WTC11 (cell line): ENCODE measurements at regions not wholly inside any gene's neighbourhood (a gene's known extent, or its start where the extent isn't known, plus 50 kb on each side); places are given as distances from the start of the nearest gene placed in this dataset.

Experiments
- ATAC-seq: fragments of 200-7000 bp; cut with Tn5 transposase; 2 replicates; pipeline ENCODE4 v1.10.0; 2021; ENCODE audit warnings: mild to moderate bottlenecking, moderate library complexity
- CTCF ChIA-PET: fragments of 300-600 bp; sonication (Branson Sonifier 250); formaldehyde crosslinking; loops from one replicate; lab custom pipeline; 2021; ENCODE audit warnings: antibody characterized with exemption; lab: Charles Lee
- POLR2A ChIA-PET: fragments of 350-600 bp; sonication (Branson Sonifier 250); formaldehyde crosslinking; loops from one replicate; lab custom pipeline; 2021; ENCODE audit warnings: antibody characterized with exemption; lab: Charles Lee
- DNase-seq: peaks from one replicate; pipeline ENCODE4 v3.0.0; 2021; ENCODE audit warnings: low spot score
- H3K27ac Mint-ChIP-seq: 2 replicates; pipeline ENCODE4 v1.8.0; 2021; ENCODE audit warnings: mixed read lengths
- H3K27me3 Mint-ChIP-seq: 2 replicates; pipeline ENCODE4 v1.8.0; 2021; ENCODE audit warnings: low read depth, mild to moderate bottlenecking, moderate library complexity, mixed read lengths
- H3K36me3 Mint-ChIP-seq: 2 replicates; pipeline ENCODE4 v1.8.0; 2021; ENCODE audit warnings: mixed read lengths
- H3K4me1 Mint-ChIP-seq: 2 replicates; pipeline ENCODE4 v1.8.0; 2022; ENCODE audit warnings: mixed read lengths
- H3K4me3 Mint-ChIP-seq: 2 replicates; pipeline ENCODE4 v1.8.0; 2021; ENCODE audit warnings: mild to moderate bottlenecking, moderate library complexity, mixed read lengths
- H3K9me3 Mint-ChIP-seq: 2 replicates; pipeline ENCODE4 v1.8.0; 2021; ENCODE audit warnings: mixed read lengths
- ATF1 ChIP-seq: sonication (generic); formaldehyde crosslinking; IDR thresholded peaks from 2 replicates; pipeline ENCODE4 v1.8.1; 2023; ENCODE audit warnings: mild to moderate bottlenecking, moderate library complexity, missing genetic modification reagents
- CREB1 ChIP-seq: sonication (generic); formaldehyde crosslinking; IDR thresholded peaks from 2 replicates; pipeline ENCODE4 v1.8.0; 2023; ENCODE audit warnings: mild to moderate bottlenecking, missing genetic modification reagents
- FOXJ3 ChIP-seq: sonication (generic); formaldehyde crosslinking; IDR thresholded peaks from 2 replicates; pipeline ENCODE4 v1.9.0; 2021; ENCODE audit warnings: missing genetic modification reagents, mild to moderate bottlenecking, borderline replicate concordance
- FOXP4 ChIP-seq: sonication (generic); formaldehyde crosslinking; IDR thresholded peaks from 2 replicates; pipeline ENCODE4 v1.8.0; 2022; ENCODE audit warnings: mild to moderate bottlenecking, missing genetic modification reagents
- GRHL2 ChIP-seq: fragments of 250-450 bp; sonication (Bioruptor Pico); IDR thresholded peaks from 2 replicates; pipeline ENCODE4 v1.8.0; 2022; ENCODE audit warnings: mild to moderate bottlenecking, moderate library complexity; ENCODE audit not compliant: insufficient replicate concordance, severe bottlenecking
- MXD4 ChIP-seq: fragments of 250-450 bp; sonication (Bioruptor Pico); IDR thresholded peaks from 2 replicates; pipeline ENCODE4 v1.8.0; 2021; ENCODE audit warnings: mild to moderate bottlenecking, moderate library complexity, borderline replicate concordance
- NFATC4 ChIP-seq: fragments of 250-450 bp; sonication (Bioruptor Pico); IDR thresholded peaks from 2 replicates; pipeline ENCODE4 v1.9.0; 2021; ENCODE audit warnings: mild to moderate bottlenecking
- NR1H2 ChIP-seq: sonication (generic); formaldehyde crosslinking; IDR thresholded peaks from 2 replicates; pipeline ENCODE4 v1.9.0; 2021; ENCODE audit warnings: mild to moderate bottlenecking, moderate library complexity, missing genetic modification reagents
- TP53 ChIP-seq: sonication (generic); formaldehyde crosslinking; IDR thresholded peaks from 2 replicates; pipeline ENCODE4 v1.8.1; 2023; ENCODE audit warnings: mild to moderate bottlenecking, missing genetic modification reagents
- ZBTB21 ChIP-seq: sonication (generic); formaldehyde crosslinking; IDR thresholded peaks from 2 replicates; pipeline ENCODE4 v1.8.1; 2023; ENCODE audit warnings: mild to moderate bottlenecking, missing genetic modification reagents, borderline replicate concordance
- ZBTB43 ChIP-seq: sonication (generic); formaldehyde crosslinking; IDR thresholded peaks from 2 replicates; pipeline ENCODE4 v1.8.1; 2023; ENCODE audit warnings: mild to moderate bottlenecking, missing genetic modification reagents
- ZNF138 ChIP-seq: sonication (generic); formaldehyde crosslinking; conservative IDR thresholded peaks from 2 replicates; pipeline ENCODE4 v1.8.1; 2022; ENCODE audit warnings: mild to moderate bottlenecking, moderate library complexity, missing genetic modification reagents
- ZNF671 ChIP-seq: fragments of 250-450 bp; sonication (Bioruptor Pico); IDR thresholded peaks from 2 replicates; pipeline ENCODE4 v1.8.0; 2021; ENCODE audit warnings: mild to moderate bottlenecking
- TF ChIP-seq, protein P1 (sequence below): fragments of 250-450 bp; sonication (Bioruptor Pico); conservative IDR thresholded peaks from 2 replicates; pipeline ENCODE4 v1.9.0; 2021; ENCODE audit warnings: mild to moderate bottlenecking
- TF ChIP-seq, protein P2 (sequence below): sonication (generic); formaldehyde crosslinking; IDR thresholded peaks from 2 replicates; pipeline ENCODE4 v1.8.1; 2023; ENCODE audit warnings: mild to moderate bottlenecking, moderate library complexity, missing genetic modification reagents

- no peak for TF ChIP-seq ZBTB43 (CRISPR knock-in tag)
- TF ChIP-seq, all 79 proteins: peak for 0
These were observed 243.5 kb upstream of the PREP start (continued) for GRCh38 chr6:105646391-105646867.

GRCh38 chr6:105645958-105646357 is 243.1 kb upstream of the PREP start:
- Mint-ChIP-seq H3K9me3 (0 out of 2 replicates have a peak, but pooled peaks cover 4% of the 10 kb centered on the region), H3K27ac (no peak overlapping the region), H3K27me3 (no peaks in the 10 kb centered on the region), H3K4me3 (no peak overlapping the region), H3K36me3 (no peaks in the 10 kb centered on the region), H3K4me1 (peaks cover 16% of the 10 kb centered on the region)
- POLR2A ChIA-PET = no interaction called here
- CTCF ChIA-PET = no interaction called here
- ATAC-seq (no peak), DNase-seq (no peak)
- TF ChIP-seq ZBTB21 (CRISPR knock-in tag) = no peak
- no peak for TF ChIP-seq TP53 (CRISPR knock-in tag)
- no peak for TF ChIP-seq ZNF138 (CRISPR knock-in tag)
- no peak for TF ChIP-seq ZNF671 (CRISPR knock-in tag)
- no peak for TF ChIP-seq GRHL2 (CRISPR knock-in tag)
- TF ChIP-seq, protein P1, sequence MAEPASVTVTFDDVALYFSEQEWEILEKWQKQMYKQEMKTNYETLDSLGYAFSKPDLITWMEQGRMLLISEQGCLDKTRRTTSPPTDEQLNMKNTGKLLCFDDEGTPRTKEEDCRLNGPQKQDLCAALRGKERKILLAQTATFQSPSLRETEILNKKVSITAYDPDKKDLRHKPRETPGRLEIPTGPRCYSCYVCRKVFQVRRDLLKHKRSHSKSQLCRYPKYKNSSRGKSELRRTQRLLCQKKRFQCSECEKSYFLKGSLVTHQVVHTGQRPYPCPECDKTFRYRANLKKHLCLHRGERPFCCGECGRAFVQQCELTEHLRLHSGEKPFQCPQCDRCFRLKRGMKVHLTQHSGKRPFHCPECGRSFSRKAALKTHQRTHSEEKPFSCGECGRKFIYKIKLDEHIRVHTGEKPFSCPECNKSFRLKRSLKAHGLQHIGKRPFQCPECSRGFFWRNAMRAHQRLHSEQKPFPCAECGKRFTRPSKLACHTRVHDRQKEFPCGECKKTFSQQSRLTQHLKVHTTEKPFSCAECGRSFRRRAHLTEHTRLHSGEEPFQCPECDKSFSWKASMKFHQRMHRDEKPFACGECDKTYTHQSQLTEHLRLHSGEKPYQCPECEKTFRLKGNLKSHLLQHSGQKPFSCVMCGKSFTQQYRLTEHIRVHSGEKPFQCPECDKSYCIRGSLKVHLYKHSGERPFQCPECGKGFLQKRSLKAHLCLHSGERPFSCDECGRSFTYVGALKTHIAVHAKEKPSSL (CRISPR knock-in tag) = no peak
- TF ChIP-seq CREB1 (CRISPR knock-in tag) = no peak
- no peak for TF ChIP-seq FOXP4 (CRISPR knock-in tag)
- no peak for TF ChIP-seq MXD4

DNA sequence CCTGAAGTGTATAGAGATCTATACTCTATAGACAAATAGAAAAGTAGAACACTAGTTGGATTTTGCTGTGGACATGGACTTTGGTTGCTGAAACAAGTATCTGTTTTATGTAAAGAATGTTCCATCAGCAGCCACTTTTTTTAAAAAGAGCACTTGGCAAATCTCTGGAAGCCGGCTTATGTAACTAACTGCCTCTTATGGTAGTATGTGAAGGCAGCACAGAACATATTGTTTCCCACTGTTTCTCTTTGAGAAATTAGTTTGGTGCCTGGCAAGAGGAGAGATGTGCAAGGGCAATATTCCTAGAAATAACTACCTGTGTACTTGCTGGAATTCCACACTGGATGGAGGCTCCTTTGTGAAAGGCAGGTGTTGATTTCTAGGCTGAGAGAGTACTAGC is 242.3 kb upstream of the PREP start:
- no peak for DNase-seq
- Mint-ChIP-seq H3K9me3 (0 out of 2 replicates have a peak, but pooled peaks cover 4% of the 10 kb centered on the region), H3K27me3 (no peaks in the 10 kb centered on the region), H3K36me3 (no peaks in the 10 kb centered on the region), H3K4me1 (peaks cover 16% of the 10 kb centered on the region), H3K27ac (no peak overlapping the region), H3K4me3 (no peak overlapping the region)
- CTCF ChIA-PET = no interaction called here
- TF ChIP-seq NR1H2 (CRISPR knock-in tag) (no peak), FOXJ3 (no peak), NFATC4 (CRISPR knock-in tag) (no peak), ATF1 (CRISPR knock-in tag) (no peak)
- TF ChIP-seq, protein P2, sequence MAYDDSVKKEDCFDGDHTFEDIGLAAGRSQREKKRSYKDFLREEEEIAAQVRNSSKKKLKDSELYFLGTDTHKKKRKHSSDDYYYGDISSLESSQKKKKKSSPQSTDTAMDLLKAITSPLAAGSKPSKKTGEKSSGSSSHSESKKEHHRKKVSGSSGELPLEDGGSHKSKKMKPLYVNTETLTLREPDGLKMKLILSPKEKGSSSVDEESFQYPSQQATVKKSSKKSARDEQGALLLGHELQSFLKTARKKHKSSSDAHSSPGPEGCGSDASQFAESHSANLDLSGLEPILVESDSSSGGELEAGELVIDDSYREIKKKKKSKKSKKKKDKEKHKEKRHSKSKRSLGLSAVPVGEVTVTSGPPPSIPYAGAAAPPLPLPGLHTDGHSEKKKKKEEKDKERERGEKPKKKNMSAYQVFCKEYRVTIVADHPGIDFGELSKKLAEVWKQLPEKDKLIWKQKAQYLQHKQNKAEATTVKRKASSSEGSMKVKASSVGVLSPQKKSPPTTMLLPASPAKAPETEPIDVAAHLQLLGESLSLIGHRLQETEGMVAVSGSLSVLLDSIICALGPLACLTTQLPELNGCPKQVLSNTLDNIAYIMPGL (CRISPR knock-in tag) = no peak
- POLR2A ChIA-PET = no interaction called here
- ATAC-seq = no peak
